Posterior vena cava (tissue), 2 donors: ENCODE measurements at regions not wholly inside any gene's neighbourhood (a gene's known extent, or its start where the extent isn't known, plus 50 kb on each side); places are given as distances from the start of the nearest gene placed in this dataset.

Experiments
- DNase-seq: peaks from one replicate; pipeline ENCODE4 v3.0.0-alpha.2; 2020; ENCODE audit warnings: low spot score
- intact Hi-C, 2 donors: fragments of 100-400 bp; cut with DNase I; formaldehyde crosslinking; loops; one replicate each; pipeline versions ENCODE4 v1.14.1 to v1.14.2; 2022 to 2023
- donor health status: DM: yes; HTN: yes; CAD: no.
- donor health status: DM: yes; HTN: yes; CAD: no.

DNA sequence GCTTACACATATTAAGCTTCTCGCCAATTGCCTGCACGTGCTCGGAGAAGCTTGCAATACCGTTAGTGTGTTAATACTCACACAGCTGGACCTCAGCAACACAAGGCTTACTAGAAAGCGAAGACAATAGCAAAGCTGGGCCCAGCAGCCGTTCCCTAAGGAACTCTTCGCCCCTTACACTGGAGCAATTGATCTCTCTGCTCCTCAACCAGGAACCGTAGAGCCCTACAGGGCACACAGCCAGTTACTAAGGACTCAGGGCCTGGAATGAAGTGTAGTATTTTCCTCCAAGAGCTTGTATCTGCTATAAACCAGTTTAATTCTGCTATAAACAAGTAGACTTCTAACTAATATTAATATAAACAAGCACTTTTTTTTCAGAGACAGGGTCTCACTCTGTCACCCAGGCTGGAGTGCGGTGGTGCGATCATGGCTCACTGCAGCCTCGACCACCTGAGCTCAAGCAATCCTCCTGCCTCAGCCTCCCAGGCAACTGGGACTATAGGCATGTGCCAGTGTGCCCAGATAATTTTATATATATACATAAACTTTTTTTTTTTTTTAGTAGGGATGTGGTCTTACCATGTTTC lies 67.0 kb upstream of the SIMC1 start:
- intact Hi-C loops = no loop called here
- no peak for DNase-seq

- intact Hi-C loops = no loop called here
- no peak for DNase-seq
Measured at GRCh38 chr5:176172246-176172645, 66.0 kb upstream of the SIMC1 start.

DNA sequence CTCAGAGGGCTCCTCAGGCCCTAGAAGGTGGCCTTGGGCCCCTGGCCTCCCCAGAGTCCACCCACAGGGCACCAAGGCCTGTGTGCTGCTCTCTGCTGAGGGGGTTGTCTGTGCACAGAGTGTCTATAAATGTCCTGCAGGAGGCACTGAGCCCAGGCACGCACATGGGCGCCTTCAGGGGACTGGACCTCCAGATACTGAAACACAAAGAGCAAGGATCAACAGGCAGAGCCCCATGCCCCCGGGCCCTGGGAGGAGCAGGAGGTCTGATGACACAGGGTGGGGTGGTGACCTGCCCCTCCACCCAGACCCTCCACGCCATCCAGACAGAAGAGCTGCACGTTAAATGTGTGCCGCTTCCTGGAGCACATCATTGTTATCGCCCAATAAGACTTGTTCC lies 64.6 kb upstream of the SIMC1 start:
- no peak for DNase-seq
- intact Hi-C loops = no loop called here

- intact Hi-C loops = no loop called here
- DNase-seq = no peak
Measured at GRCh38 chr5:176174345-176175025, 63.7 kb upstream of the SIMC1 start.

DNA sequence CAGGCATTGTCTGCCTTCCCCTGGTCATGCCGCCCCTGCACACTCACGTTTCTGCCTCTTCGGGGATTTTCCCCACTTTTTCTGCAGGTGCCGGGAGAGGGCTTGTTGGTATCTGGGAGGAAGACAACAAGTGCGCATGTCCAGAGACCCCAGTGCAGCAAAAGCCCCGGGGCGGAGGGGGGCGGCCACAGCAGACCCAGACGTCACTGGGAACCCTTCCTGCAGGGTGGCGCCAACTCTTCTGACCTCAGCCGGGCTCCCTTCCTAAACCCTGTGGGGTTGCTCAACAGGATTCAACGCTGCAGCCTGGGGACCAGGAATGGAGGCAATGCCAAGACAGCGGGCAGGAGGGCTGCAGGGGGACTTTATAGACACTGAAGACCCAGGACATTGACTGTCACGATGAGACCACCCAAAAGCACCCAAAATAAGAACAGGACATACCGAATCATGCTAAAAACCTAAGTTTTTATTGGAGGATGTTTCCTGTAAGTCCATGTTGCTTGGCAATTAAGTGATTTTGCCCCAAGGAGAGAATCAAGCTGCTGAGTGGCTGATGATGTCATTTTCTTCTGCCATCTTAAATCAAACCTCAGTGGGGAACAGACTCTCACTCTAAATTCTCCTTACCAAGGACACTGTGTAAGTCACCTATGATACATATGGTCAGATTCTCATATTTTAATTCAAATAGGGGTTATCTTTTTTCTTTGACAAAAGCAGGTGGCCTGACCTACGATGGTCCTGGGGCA lies 62.9 kb upstream of the SIMC1 start:
- no peak for DNase-seq
- intact Hi-C loops = no loop called here

GRCh38 chr5:176176231-176176630 lies 62.0 kb upstream of the SIMC1 start:
- DNase-seq = no peak
- intact Hi-C loops = no loop called here

- DNase-seq = no peak
- intact Hi-C loops = loop anchor here in 1 of 2 donors (1.0 kb wide), 1 partner anchor 27 kb away; no protein-coding TSS in a partner anchor
Measured at GRCh38 chr5:176178789-176179188, 59.4 kb upstream of the SIMC1 start.

- intact Hi-C loops = no loop called here
- no peak for DNase-seq
Measured at GRCh38 chr5:176180339-176180738, 57.9 kb upstream of the SIMC1 start.

GRCh38 chr5:176180781-176181180 lies 57.4 kb upstream of the SIMC1 start:
- DNase-seq = no peak
- intact Hi-C loops = no loop called here

DNA sequence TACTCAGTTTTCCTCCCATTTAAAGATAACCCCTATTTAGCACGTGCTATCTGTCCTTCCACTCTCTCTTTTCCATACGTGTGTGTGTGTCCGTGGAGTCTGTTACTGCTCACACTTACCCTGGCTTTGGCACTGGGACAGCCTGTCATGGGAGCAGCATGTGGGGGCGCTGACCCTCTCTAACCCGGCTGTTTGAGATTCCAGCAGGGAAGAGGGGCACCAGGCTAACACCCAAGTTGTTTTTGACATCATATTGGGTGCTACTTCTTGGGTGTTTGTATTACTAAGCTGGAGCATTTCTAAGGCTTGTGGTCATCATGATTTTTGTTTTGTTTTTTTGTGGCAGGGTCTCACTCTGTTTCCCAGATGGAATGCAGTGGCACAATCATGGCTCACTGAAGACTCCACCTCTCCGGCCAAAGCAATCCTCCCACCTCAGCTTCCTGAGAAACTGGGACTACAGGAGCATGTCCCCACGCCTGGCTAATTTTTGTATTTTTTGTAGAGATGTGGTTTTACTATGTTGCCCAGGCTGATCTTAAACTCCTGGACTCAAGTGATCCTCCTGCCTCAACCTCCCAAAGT lies 56.9 kb upstream of the SIMC1 start:
- intact Hi-C loops = no loop called here
- no peak for DNase-seq

DNA sequence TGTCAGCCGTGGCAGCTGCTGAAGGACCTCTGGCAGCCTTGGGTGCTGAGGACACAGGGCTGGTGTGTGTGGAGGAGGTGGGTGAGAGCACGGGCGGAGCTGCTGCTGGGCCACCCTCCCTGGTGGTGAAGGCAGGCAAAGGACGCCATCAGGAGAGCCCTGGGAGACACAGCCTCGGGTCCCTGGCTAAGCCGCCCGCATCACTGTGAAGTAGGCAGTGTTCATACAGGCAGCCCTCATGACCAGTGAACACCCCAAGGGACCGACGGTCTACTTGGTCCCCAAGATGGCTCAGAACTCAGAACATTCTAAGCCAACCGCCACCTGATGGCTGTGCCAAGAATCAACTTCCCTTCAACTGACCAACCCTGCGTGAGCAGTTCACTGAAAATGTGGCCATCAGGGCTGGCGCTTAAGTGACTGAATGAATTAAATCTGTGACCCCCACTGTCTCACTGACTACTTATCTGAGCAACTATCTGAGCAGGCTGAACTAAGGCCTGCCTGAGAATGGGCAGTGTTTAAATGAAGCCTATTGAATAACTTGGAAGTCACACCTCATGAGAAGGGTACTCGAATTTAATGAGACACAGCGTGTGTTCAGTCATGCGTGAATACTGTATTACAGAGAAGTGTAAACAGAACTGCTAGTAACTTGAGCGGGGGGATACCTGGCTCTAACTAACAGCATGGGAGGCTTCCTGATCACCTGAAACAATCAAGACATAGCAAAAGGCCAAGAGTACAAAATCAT lies 54.7 kb upstream of the SIMC1 start:
- intact Hi-C loops = no loop called here
- no peak for DNase-seq

GRCh38 chr5:176184608-176185132 lies 53.6 kb upstream of the SIMC1 start:
- DNase-seq = no peak
- intact Hi-C loops = no loop called here

GRCh38 chr5:176185133-176185733 lies 53.0 kb upstream of the SIMC1 start:
- DNase-seq = no peak
- intact Hi-C loops = no loop called here

DNA sequence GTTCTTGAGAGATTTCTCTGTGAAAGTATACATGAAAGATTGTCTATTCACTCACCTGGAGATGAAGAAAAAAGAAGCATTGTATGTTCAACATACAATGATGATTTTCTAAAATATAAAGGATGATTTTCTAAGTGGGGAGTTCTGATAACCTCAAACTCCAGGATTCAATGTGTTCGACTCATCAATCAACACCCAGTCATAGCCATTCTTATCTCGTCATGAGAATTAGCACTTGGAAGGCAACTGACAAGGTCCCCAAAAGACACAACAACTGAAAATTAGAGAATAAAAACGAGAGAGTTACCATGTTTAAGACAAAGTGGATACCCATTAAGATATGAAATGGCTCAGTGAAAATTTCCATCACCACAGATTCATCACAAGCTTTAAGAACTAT lies 52.1 kb upstream of the SIMC1 start:
- intact Hi-C loops = no loop called here

DNA sequence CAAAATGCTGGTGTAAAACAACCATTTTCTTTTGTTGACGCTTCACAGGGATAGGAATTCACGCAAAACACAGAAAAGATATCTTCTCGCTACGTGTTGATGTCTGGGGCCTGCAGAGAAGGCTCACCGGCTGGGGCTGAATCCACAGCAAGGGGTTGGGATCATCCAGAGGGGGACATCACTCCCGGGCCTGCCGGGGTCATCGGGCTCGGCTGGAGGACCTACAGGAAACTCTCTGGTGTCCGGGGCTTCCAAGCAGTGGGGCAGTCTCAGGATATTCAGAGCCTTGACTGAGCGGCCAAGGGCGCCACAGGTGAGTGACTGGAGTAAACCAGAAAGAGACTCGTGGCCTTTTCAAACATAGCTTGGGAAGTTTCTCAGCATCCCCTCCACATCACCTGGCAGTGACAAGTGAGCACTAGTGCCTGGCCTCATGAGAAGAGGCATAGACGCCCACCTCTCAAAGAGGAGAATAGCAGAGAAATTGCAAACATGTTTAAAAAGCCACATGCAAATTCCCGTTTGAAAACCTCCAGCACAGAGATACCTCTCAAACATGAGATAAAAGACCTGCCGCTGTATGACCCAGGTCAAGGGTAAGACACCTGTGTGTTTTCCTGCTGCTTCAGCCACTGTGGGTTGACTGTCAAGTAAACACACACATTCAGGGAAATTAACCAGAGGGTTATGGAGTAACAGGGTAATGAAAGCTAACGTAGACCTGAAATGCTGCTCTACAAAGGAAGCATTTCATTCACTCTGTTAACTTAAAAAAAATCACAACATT lies 50.8 kb upstream of the SIMC1 start:
- DNase-seq = no peak
- intact Hi-C loops = no loop called here

More for the DNA sequence above, 52.1 kb upstream of the SIMC1 start:
- no peak for DNase-seq

DNA sequence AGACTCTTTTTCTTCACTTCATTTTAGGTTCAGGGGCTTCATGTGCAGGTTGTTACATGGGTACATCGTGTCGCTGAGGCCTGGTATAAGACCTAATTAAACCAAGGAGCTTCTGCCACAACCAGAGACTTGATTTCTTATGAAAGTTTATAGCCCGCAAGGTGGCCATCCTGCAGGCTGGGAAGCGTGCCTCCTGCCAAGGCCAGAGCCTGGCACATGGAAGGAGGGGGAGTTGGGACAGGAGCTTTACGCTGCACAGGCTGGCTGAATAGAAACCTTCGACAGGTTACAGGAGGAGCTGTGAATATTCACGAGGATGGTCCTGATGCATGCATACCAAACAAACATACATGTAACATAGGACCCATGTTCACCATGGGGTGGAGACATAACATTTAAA lies 50.1 kb upstream of the SIMC1 start:
- DNase-seq = no peak
- intact Hi-C loops = no loop called here
